Uterus (tissue), 2 donors: ENCODE measurements at regions not wholly inside any gene's neighbourhood (a gene's known extent, or its start where the extent isn't known, plus 50 kb on each side); places are given as distances from the start of the nearest gene placed in this dataset.

ENCODE experiments used
- POLR2A ChIP-seq, 2 donors: fragments of 450-650 bp; IDR thresholded peaks; one replicate each; pipeline ENCODE4 v1.6.1; 2016; ENCODE audit warnings: antibody characterized with exemption in 2 of 2, mild to moderate bottlenecking in 1 of 2, moderate library complexity in 1 of 2
- TF ChIP-seq, protein P1 (sequence below), 4 experiments: fragments of 200-600 bp in 2 of 4; fragments of 450-650 bp in 2 of 4; sonication (generic) in 2 of 4; IDR thresholded peaks; one replicate each; pipeline ENCODE4 v1.5.1; 2016 to 2019; ENCODE audit warnings: antibody characterized with exemption in 4 of 4, mild to moderate bottlenecking in 2 of 4, moderate library complexity in 1 of 4

DNA sequence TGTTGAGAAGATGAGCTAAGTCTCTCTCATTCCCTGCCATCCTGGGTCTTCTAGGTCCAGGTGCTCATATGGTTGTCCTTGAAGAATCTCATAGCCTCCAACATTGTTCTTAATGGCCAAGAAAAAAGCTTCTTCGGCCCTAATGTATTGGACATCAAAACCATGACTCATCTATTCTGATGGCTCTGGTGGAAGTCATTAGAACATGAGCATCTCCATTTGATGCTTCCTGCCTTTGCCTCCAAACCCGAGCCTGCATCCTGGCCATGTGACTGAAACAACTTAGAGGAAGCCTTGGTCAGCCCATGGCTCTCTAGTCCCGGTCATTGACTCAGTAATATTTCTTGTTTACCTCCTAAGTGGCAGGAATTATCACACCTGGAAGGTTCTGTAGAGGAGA is 264.1 kb upstream of the FZD8 start:
- no peak for TF ChIP-seq POLR2A (IDR thresholded peaks at IDR 0.05)
- TF ChIP-seq, protein P1, sequence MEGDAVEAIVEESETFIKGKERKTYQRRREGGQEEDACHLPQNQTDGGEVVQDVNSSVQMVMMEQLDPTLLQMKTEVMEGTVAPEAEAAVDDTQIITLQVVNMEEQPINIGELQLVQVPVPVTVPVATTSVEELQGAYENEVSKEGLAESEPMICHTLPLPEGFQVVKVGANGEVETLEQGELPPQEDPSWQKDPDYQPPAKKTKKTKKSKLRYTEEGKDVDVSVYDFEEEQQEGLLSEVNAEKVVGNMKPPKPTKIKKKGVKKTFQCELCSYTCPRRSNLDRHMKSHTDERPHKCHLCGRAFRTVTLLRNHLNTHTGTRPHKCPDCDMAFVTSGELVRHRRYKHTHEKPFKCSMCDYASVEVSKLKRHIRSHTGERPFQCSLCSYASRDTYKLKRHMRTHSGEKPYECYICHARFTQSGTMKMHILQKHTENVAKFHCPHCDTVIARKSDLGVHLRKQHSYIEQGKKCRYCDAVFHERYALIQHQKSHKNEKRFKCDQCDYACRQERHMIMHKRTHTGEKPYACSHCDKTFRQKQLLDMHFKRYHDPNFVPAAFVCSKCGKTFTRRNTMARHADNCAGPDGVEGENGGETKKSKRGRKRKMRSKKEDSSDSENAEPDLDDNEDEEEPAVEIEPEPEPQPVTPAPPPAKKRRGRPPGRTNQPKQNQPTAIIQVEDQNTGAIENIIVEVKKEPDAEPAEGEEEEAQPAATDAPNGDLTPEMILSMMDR (IDR thresholded peaks at IDR 0.05) = no peak
